ENCODE measurements at regions not wholly inside any gene's neighbourhood (a gene's known extent, or its start where the extent isn't known, plus 50 kb on each side); places are given as distances from the start of the nearest gene placed in this dataset.

GRCh38 chr1:99566290-99567021 lies 79.5 kb upstream of the PALMD start (continued):
- TF ChIP-seq ZBTB49 (CRISPR knock-in tag; IDR thresholded peaks at IDR 0.05; ENCODE audit: borderline replicate concordance) = no peak
- no peak for TF ChIP-seq HNRNPUL1 (IDR thresholded peaks at IDR 0.05; ENCODE audit: low read depth, low read length)
- TF ChIP-seq ZNF501 (CRISPR knock-in tag; IDR thresholded peaks at IDR 0.05) = no peak
- TF ChIP-seq ZNF646 (CRISPR knock-in tag; IDR thresholded peaks at IDR 0.05) = no peak
- no peak for TF ChIP-seq KMT2B (CRISPR knock-in tag; IDR thresholded peaks at IDR 0.05)
- TF ChIP-seq SMARCC2 (IDR thresholded peaks at IDR 0.05) = no peak
- TF ChIP-seq ZNF747 (CRISPR knock-in tag; IDR thresholded peaks at IDR 0.05; ENCODE audit: borderline replicate concordance) = no peak
- TF ChIP-seq ZSCAN31 (CRISPR knock-in tag; IDR thresholded peaks at IDR 0.05; ENCODE audit: low read depth) = no peak
- no peak for TF ChIP-seq ZNF597 (CRISPR knock-in tag; IDR thresholded peaks at IDR 0.05)
- no peak for TF ChIP-seq MBNL3 (CRISPR knock-in tag; conservative IDR thresholded peaks at IDR 0.05)
- TF ChIP-seq CREB1 (IDR thresholded peaks at IDR 0.05) = peak; percentile 14; the same call in 1 of the 2 replicates
- TF ChIP-seq CREB1 (CRISPR knock-in tag; IDR thresholded peaks at IDR 0.05) = peak; percentile 76
- peak; percentile 94 for TF ChIP-seq ARID5B (CRISPR knock-in tag; IDR thresholded peaks at IDR 0.05)
- no peak for TF ChIP-seq ZNF253 (CRISPR knock-in tag; IDR thresholded peaks at IDR 0.05; ENCODE audit: borderline replicate concordance)
- no peak for TF ChIP-seq ZNF563 (CRISPR knock-in tag; IDR thresholded peaks at IDR 0.05)
- TF ChIP-seq SPEN (CRISPR knock-in tag; IDR thresholded peaks at IDR 0.05; ENCODE audit: low read depth) = no peak
